A549 (cell line): ENCODE measurements at regions not wholly inside any gene's neighbourhood (a gene's known extent, or its start where the extent isn't known, plus 50 kb on each side); places are given as distances from the start of the nearest gene placed in this dataset.
"Not testable (repeated sequence)": the region's sequence is repeated elsewhere in the genome, so short reads cannot be mapped to it uniquely, and the experiment has no call there.

Source experiments
- ATAC-seq, 2 experiments: fragments of 200-7000 bp in 1 of 2; fragments of >200 bp in 1 of 2; cut with Nextera tagmentation in 1 of 2; cut with Tn5 transposase in 1 of 2; 3 replicates each; pipeline versions ENCODE4 v1.8.0 to v1.9.1; 2018 to 2020; ENCODE audit warnings: mild to moderate bottlenecking in 1 of 2, moderate library complexity in 1 of 2
- CTCF ChIA-PET: fragments of 300-600 bp; sonication (Branson Sonifier 250); formaldehyde crosslinking; extraction: SDS; loops from one replicate; lab custom pipeline; 2021; ENCODE audit warnings: antibody characterized with exemption, inconsistent platforms; lab: Yijun Ruan, JAX
- POLR2A ChIA-PET: fragments of 350-600 bp; formaldehyde crosslinking; extraction: SDS; loops from one replicate; lab custom pipeline; 2021; ENCODE audit warnings: antibody characterized with exemption, inconsistent platforms; lab: Yijun Ruan, JAX
- DNase-seq, 2 experiments: peaks; one replicate each; pipeline versions ENCODE4 v3.0.0 to v3.0.0-alpha.2; 2011 to 2016; ENCODE audit warnings: low read depth in 1 of 2, low spot score in 1 of 2
- FAIRE-seq: peaks from 2 replicates; lab custom pipeline; 2011; peaks lifted over from hg19 to GRCh38; lab: Jason Lieb, UNC
- H3K27ac ChIP-seq, 2 experiments: fragments of >200 bp; sonication (Bioruptor Twin); formaldehyde crosslinking; 3 replicates each; pipeline ENCODE4 v1.5.1; 2016 to 2017
- H3K4me1 ChIP-seq: fragments of >200 bp; sonication (Bioruptor Twin); formaldehyde crosslinking; 3 replicates; pipeline ENCODE4 v1.6.1; 2016
- H3K4me2 ChIP-seq: fragments of >200 bp; sonication (Bioruptor Twin); formaldehyde crosslinking; 3 replicates; pipeline ENCODE4 v1.6.1; 2016
- H3K4me3 ChIP-seq: fragments of >200 bp; sonication (Bioruptor Twin); formaldehyde crosslinking; 3 replicates; pipeline ENCODE4 v1.5.1; 2016
- H3K9me3 ChIP-seq: fragments of >200 bp; sonication (Bioruptor Twin); formaldehyde crosslinking; 3 replicates; pipeline ENCODE4 v1.6.1; 2016
- ATOH8 ChIP-seq: fragments of 250-450 bp; sonication (Bioruptor Pico); IDR thresholded peaks from 2 replicates; pipeline ENCODE4 v1.5.0; 2020; ENCODE audit warnings: low read depth, mild to moderate bottlenecking, moderate library complexity
- BHLHE40 ChIP-seq: IDR thresholded peaks from 2 replicates; pipeline ENCODE4 v1.6.1; 2012; ENCODE audit warnings: low read depth, low read length, inconsistent platforms
- CBX2 ChIP-seq: fragments of 200-600 bp; sonication (generic); IDR thresholded peaks from 2 replicates; pipeline ENCODE4 v1.6.1; 2016; ENCODE audit warnings: low read depth, mild to moderate bottlenecking, borderline replicate concordance
- CEBPB ChIP-seq, 2 experiments: fragments of >200 bp in 1 of 2; sonication (Bioruptor Twin) in 1 of 2; formaldehyde crosslinking in 1 of 2; IDR thresholded peaks; 2 replicates each; pipeline ENCODE4 v1.6.1; 2012 to 2016
- E2F6 ChIP-seq: IDR thresholded peaks from 2 replicates; pipeline ENCODE4 v1.6.1; 2012; ENCODE audit warnings: low read depth, borderline replicate concordance
- EHMT2 ChIP-seq: fragments of 200-600 bp; sonication (generic); IDR thresholded peaks from 2 replicates; pipeline ENCODE4 v1.6.1; 2016; ENCODE audit warnings: antibody characterized with exemption, low read depth, mild to moderate bottlenecking, moderate library complexity
- ELK1 ChIP-seq: fragments of 150-350 bp; IDR thresholded peaks from 2 replicates; pipeline ENCODE4 v1.6.1; 2014; ENCODE audit warnings: low read depth, mild to moderate bottlenecking, low read length
- EP300 ChIP-seq, 2 experiments: fragments of >200 bp; sonication (Bioruptor Twin); formaldehyde crosslinking; IDR thresholded peaks; 2 replicates in 1 of 2; 3 replicates in 1 of 2; pipeline ENCODE4 v1.6.1; 2016 to 2017
- FOXS1 ChIP-seq: fragments of 250-450 bp; sonication (Bioruptor Pico); IDR thresholded peaks from 2 replicates; pipeline ENCODE4 v1.5.0; 2020; ENCODE audit warnings: mild to moderate bottlenecking, moderate library complexity
- GATA3 ChIP-seq: IDR thresholded peaks from 2 replicates; pipeline ENCODE4 v1.6.1; 2012; ENCODE audit warnings: borderline replicate concordance
- JUNB ChIP-seq: fragments of >200 bp; sonication (Bioruptor Twin); formaldehyde crosslinking; IDR thresholded peaks from 2 replicates; pipeline ENCODE4 v1.6.1; 2016
- KDM5A ChIP-seq: fragments of 200-600 bp; sonication (generic); IDR thresholded peaks from 2 replicates; pipeline ENCODE4 v1.6.1; 2016; ENCODE audit warnings: antibody characterized with exemption, mild to moderate bottlenecking
- MAZ ChIP-seq: fragments of 150-350 bp; IDR thresholded peaks from 2 replicates; pipeline ENCODE4 v1.6.1; 2014; ENCODE audit warnings: antibody characterized with exemption, low read depth, low read length, borderline replicate concordance
- MYC ChIP-seq: IDR thresholded peaks from 2 replicates; pipeline ENCODE4 v1.6.1; 2012; ENCODE audit warnings: mild to moderate bottlenecking, inconsistent platforms, low read length, improper control_type of control experiment, borderline replicate concordance
- NR3C1 ChIP-seq: fragments of >200 bp; sonication (Bioruptor Twin); formaldehyde crosslinking; IDR thresholded peaks from 3 replicates; pipeline ENCODE4 v1.6.1; 2017
- PBX3 ChIP-seq: IDR thresholded peaks from 2 replicates; pipeline ENCODE4 v1.6.1; 2012
- POLR2A ChIP-seq: IDR thresholded peaks from 2 replicates; pipeline ENCODE4 v1.6.1; 2012; ENCODE audit warnings: mild to moderate bottlenecking, low read length
- POLR2AphosphoS2 ChIP-seq: conservative IDR thresholded peaks from 2 replicates; pipeline ENCODE4 v1.6.1; 2012; ENCODE audit warnings: low read length, improper control_type of control experiment, inconsistent platforms
- RAD21 ChIP-seq, 2 experiments: fragments of >200 bp in 1 of 2; sonication (Bioruptor Twin) in 1 of 2; formaldehyde crosslinking in 1 of 2; IDR thresholded peaks in 1 of 2; conservative IDR thresholded peaks in 1 of 2; 2 replicates in 1 of 2; 3 replicates in 1 of 2; pipeline ENCODE4 v1.6.1; 2012 to 2018; ENCODE audit warnings: inconsistent platforms in 1 of 2
- REST ChIP-seq: fragments of 200-600 bp; sonication (generic); IDR thresholded peaks from 2 replicates; pipeline ENCODE4 v1.6.1; 2016; ENCODE audit warnings: antibody characterized with exemption, mild to moderate bottlenecking, moderate library complexity
- SREBF2 ChIP-seq: fragments of 450-650 bp; IDR thresholded peaks from 2 replicates; pipeline ENCODE4 v1.6.1; 2014; ENCODE audit warnings: mild to moderate bottlenecking, moderate library complexity
- TFCP2L1 ChIP-seq: fragments of 250-450 bp; sonication (Bioruptor Pico); IDR thresholded peaks from 2 replicates; pipeline ENCODE4 v1.5.0; 2021; ENCODE audit warnings: mild to moderate bottlenecking
- ZNF302 ChIP-seq: fragments of 250-450 bp; sonication (Bioruptor Pico); IDR thresholded peaks from 2 replicates; pipeline ENCODE4 v1.9.0; 2021; ENCODE audit warnings: inconsistent platforms, mild to moderate bottlenecking, moderate library complexity
- ZSCAN20 ChIP-seq: fragments of 250-450 bp; sonication (Bioruptor Pico); IDR thresholded peaks from 2 replicates; pipeline ENCODE4 v1.8.0; 2022; ENCODE audit warnings: mild to moderate bottlenecking, moderate library complexity
- WGBS: methylation state at CpG from one replicate; pipeline ENCODE4 v1.1.6; 2017; ENCODE audit errors: missing lambda C conversion rate; 5-methylcytosine and 5-hydroxymethylcytosine counted together

GRCh38 chr12:127830730-127831129 is 436.2 kb upstream of the TMEM132C start:
- 4% methylated on average over 3 of the region's 3 CpGs for WGBS
- DNase-seq = no peak
- FAIRE-seq = no peak
- Histone ChIP-seq H3K9me3 (no peaks in the 10 kb centered on the region; the same call in 1 of the 3 replicates), H3K4me3 (no peak overlapping the region), H3K27ac (no peak overlapping the region), H3K4me2 (no peak overlapping the region), H3K4me1 (no peaks in the 10 kb centered on the region)
- no peak for ATAC-seq
- TF ChIP-seq REST (no peak), ATOH8 (CRISPR knock-in tag) (no peak), FOXS1 (CRISPR knock-in tag) (no peak), CEBPB (IDR thresholded peaks at IDR 0.05) (no peak), MAZ (no peak), KDM5A (no peak), EHMT2 (no peak), TFCP2L1 (CRISPR knock-in tag) (no peak), POLR2A (no peak)
- CTCF ChIA-PET = no interaction called here
- POLR2A ChIA-PET = no interaction called here

GRCh38 chr12:127832172-127832571 is 434.8 kb upstream of the TMEM132C start:
- no peaks in the 10 kb centered on the region for H3K4me1 ChIP-seq
- ATAC-seq (no peak), FAIRE-seq (no peak), DNase-seq (no peak)
- no peak overlapping the region for H3K4me3 ChIP-seq
- 56% methylated on average over 3 of the region's 3 CpGs for WGBS
- TF ChIP-seq JUNB = no peak
- TF ChIP-seq NR3C1 = no peak
- no peak for TF ChIP-seq EP300 (IDR thresholded peaks at IDR 0.05)
- no peak for TF ChIP-seq ZNF302 (CRISPR knock-in tag)
- TF ChIP-seq POLR2A = no peak
- TF ChIP-seq MAZ = no peak
- no peak for TF ChIP-seq PBX3
- TF ChIP-seq ELK1 = no peak
- no peak for TF ChIP-seq CBX2
- TF ChIP-seq POLR2AphosphoS2 = no peak
- TF ChIP-seq E2F6 = no peak
- no peak for TF ChIP-seq MYC
- TF ChIP-seq ZSCAN20 (CRISPR knock-in tag) = no peak
- TF ChIP-seq GATA3 = no peak
- no peak for TF ChIP-seq BHLHE40
- no peak for TF ChIP-seq SREBF2
- TF ChIP-seq RAD21 (conservative IDR thresholded peaks at IDR 0.05 in 1 of 2, IDR thresholded peaks at IDR 0.05 in 1 of 2) = no peak
- ChIA-PET POLR2A (no interaction called here), CTCF (no interaction called here)
- no peak overlapping the region for H3K27ac ChIP-seq
- no peaks in the 10 kb centered on the region; the same call in 2 of the 3 replicates for H3K9me3 ChIP-seq
- H3K4me2 ChIP-seq = no peak overlapping the region

- CTCF ChIA-PET, ATAC-seq, DNase-seq, H3K9me3 ChIP-seq, H3K4me1 ChIP-seq, H3K27ac ChIP-seq, H3K4me2 ChIP-seq, POLR2A ChIA-PET, FAIRE-seq, H3K4me3 ChIP-seq: not testable (repeated sequence)
- WGBS = 3% methylated on average over 4 of the region's 4 CpGs
Measured at GRCh38 chr12:127836802-127837201, 430.2 kb upstream of the TMEM132C start.
